Ovary (tissue), 3 donors: ENCODE measurements at regions not wholly inside any gene's neighbourhood (a gene's known extent, or its start where the extent isn't known, plus 50 kb on each side); places are given as distances from the start of the nearest gene placed in this dataset.

Experiments used
- EP300 ChIP-seq: sonication (generic); formaldehyde crosslinking; IDR thresholded peaks from one replicate; pipeline ENCODE4 v1.6.1; 2017; ENCODE audit warnings: antibody characterized with exemption
- POLR2A ChIP-seq: fragments of 450-650 bp; IDR thresholded peaks from one replicate; pipeline ENCODE4 v1.6.1; 2017; ENCODE audit warnings: antibody characterized with exemption, mild to moderate bottlenecking, moderate library complexity
- TF ChIP-seq, protein P1 (sequence below), 3 donors: fragments of 450-650 bp in 2 of 3; fragments of 200-600 bp in 1 of 3; IDR thresholded peaks; one replicate each; pipeline versions ENCODE4 v1.5.1 to v1.8.0; 2016 to 2022; ENCODE audit warnings: antibody characterized with exemption in 3 of 3, mild to moderate bottlenecking in 1 of 3
- donor health status: DM: no; HTN: no; CAD: no.

DNA sequence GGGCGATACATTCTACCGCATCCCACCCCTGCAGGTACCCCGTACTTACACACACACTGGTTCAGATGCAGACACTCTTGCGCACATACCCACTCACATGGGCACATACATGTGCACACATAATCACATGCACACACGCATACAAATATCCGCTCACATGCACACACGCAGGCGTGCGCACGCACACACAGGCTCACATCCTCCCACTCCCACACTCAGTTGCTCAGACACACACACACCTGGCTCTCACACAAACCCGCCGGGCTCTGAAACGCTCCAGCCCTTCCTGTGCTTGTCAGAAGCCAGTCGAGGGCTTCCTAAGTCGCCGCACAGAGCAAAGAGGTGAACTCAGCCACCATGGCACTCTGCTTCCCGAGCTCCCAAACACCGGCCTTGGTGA, 164.5 kb downstream of the CRYBB2 start:
- TF ChIP-seq POLR2A, result no peak
- TF ChIP-seq, protein P1, sequence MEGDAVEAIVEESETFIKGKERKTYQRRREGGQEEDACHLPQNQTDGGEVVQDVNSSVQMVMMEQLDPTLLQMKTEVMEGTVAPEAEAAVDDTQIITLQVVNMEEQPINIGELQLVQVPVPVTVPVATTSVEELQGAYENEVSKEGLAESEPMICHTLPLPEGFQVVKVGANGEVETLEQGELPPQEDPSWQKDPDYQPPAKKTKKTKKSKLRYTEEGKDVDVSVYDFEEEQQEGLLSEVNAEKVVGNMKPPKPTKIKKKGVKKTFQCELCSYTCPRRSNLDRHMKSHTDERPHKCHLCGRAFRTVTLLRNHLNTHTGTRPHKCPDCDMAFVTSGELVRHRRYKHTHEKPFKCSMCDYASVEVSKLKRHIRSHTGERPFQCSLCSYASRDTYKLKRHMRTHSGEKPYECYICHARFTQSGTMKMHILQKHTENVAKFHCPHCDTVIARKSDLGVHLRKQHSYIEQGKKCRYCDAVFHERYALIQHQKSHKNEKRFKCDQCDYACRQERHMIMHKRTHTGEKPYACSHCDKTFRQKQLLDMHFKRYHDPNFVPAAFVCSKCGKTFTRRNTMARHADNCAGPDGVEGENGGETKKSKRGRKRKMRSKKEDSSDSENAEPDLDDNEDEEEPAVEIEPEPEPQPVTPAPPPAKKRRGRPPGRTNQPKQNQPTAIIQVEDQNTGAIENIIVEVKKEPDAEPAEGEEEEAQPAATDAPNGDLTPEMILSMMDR (IDR thresholded peaks at IDR 0.05), result no peak
- TF ChIP-seq EP300, result no peak
